ENCODE measurements at regions not wholly inside any gene's neighbourhood (a gene's known extent, or its start where the extent isn't known, plus 50 kb on each side); places are given as distances from the start of the nearest gene placed in this dataset.
"Not testable (repeated sequence)": the region's sequence is repeated elsewhere in the genome, so short reads cannot be mapped to it uniquely, and the experiment has no call there.

DNA sequence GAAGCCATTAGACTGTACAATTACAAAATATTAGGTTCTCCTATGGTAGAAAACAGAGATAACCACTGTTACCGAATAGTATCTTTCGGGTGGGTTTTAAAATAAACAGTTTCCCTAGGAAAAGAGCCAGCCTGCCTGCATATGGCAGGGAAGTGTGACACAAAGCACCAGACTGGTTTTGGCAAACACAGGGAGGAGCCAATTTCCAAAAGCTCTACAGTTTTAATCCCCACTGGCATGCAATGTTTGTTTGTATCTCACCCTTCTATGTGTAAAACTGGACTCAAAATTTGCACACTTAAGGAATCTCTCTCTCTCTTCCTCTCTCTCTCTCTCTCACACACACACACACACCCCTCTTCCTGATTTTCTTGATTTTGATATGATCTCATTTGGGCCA lies 261.7 kb downstream of the ETV1 start:
- no peak overlapping the region for H3K27ac Mint-ChIP-seq
- POLR2A ChIA-PET, result no interaction called here
- no peak for DNase-seq
- no peak overlapping the region for H3K4me3 Mint-ChIP-seq
- peaks cover 0 to 3% (median 0%) of the 10 kb centered on the region in 4 donors for H3K4me1 Mint-ChIP-seq
- peaks cover 0 to 11% (median 0%) of the 10 kb centered on the region in 9 donors for H3K9me3 Mint-ChIP-seq
- peaks cover 0 to 2% (median 0%) of the 10 kb centered on the region in 5 donors for H3K27me3 Mint-ChIP-seq
- H3K36me3 Mint-ChIP-seq, result no peaks in the 10 kb centered on the region
- ATAC-seq, result no peak

DNA sequence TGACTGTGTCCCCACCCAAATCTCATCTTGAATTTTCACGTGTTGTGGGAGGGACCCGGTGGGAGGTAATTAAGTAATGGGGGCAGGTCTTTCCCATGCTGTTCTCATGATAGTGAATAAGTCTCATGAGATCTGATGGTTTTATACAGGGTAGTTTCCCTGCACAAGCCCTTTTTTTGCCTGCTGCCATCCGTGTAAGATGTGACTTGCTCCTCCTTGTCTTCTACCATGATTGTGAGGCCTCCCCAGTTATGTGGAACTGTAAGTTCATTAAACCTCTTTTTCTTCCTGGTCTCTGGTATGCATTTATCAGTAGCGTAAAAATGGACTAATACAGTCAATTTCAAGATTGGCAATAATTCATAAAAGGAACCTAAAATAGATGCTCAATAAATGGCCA lies 261.0 kb downstream of the ETV1 start:
- ATAC-seq, H3K4me3 Mint-ChIP-seq, POLR2A ChIA-PET: not testable (repeated sequence)

DNA sequence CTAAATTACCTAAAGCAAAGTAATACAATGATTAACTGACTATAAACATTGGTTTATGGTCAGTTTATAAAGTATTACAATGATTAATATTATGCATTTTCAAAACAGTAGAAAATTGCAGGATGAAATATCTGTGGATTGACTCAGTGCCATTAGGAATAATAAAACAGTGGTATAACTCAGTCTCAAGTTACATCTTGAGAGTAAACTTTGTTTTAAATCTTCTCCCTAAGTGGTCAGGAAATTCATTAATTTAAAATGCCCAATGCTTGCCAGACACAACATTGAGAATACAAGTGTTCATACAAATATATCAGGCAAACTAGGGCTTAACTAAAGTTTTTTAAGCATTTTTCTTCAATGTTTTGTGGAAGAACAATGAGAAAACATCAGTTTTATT lies 257.8 kb downstream of the ETV1 start:
- no peaks in the 10 kb centered on the region for H3K4me1 Mint-ChIP-seq
- POLR2A ChIA-PET, result no interaction called here
- no peak overlapping the region for H3K27ac Mint-ChIP-seq
- H3K9me3 Mint-ChIP-seq, result peaks cover 0 to 11% (median 0%) of the 10 kb centered on the region in 9 donors
- DNase-seq, result no peak
- H3K36me3 Mint-ChIP-seq, result no peaks in the 10 kb centered on the region
- no peak for ATAC-seq
- peaks cover 0 to 2% (median 0%) of the 10 kb centered on the region in 5 donors for H3K27me3 Mint-ChIP-seq
- no peak overlapping the region for H3K4me3 Mint-ChIP-seq

More for the DNA sequence above, 261.0 kb downstream of the ETV1 start:
- H3K9me3 Mint-ChIP-seq, result peaks cover 0 to 11% (median 0%) of the 10 kb centered on the region in 9 donors
- H3K27me3 Mint-ChIP-seq, H3K36me3 Mint-ChIP-seq, DNase-seq, H3K4me1 Mint-ChIP-seq, H3K27ac Mint-ChIP-seq: not testable (repeated sequence)

DNA sequence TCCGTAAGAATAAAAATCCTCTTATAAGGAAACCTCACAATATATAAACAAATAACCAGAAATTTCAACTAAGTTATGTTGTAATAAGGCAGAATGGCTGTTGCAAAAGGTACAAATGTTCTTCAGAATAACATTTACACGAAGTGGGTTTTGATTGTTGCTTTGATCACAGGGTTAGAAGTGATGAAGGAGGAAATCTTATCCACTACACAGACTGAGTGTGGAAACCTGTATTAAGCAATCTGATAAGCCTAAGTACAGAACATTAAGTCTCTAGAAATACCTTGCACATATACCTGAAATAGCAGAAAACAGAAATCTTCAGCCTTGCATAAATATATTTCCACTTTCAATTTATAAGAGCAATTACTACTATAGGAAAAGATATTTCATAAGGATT lies 251.9 kb downstream of the ETV1 start:
- Mint-ChIP-seq H3K9me3 (peaks cover 0 to 2% (median 0%) of the 10 kb centered on the region in 9 donors), H3K27me3 (peaks cover 0 to 2% (median 0%) of the 10 kb centered on the region in 5 donors), H3K4me3 (no peak overlapping the region), H3K4me1 (no peaks in the 10 kb centered on the region), H3K36me3 (no peaks in the 10 kb centered on the region), H3K27ac (no peak overlapping the region)
- no peak for ATAC-seq
- POLR2A ChIA-PET, result no interaction called here
- no peak for DNase-seq

DNA sequence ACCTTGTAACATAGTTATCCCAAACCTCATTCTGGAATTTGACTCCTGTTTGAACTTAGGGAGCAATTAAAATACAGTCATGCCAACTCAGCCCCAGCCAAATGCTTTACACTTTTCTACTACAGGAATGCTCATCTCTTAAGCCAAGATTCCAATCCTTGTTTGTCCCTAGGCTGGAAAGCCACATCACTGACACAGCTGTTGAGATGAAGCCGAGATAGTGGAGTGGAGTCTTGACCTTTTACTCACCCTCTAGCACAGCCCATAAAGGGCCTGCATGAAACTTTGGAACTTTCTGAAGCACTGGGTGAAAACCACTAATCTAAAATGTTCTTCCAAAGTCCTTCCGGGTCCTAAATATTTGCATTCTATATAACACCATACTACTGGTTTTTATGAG lies 247.3 kb downstream of the ETV1 start:
- no peaks in the 10 kb centered on the region for H3K9me3 Mint-ChIP-seq
- ATAC-seq, result no peak

DNA sequence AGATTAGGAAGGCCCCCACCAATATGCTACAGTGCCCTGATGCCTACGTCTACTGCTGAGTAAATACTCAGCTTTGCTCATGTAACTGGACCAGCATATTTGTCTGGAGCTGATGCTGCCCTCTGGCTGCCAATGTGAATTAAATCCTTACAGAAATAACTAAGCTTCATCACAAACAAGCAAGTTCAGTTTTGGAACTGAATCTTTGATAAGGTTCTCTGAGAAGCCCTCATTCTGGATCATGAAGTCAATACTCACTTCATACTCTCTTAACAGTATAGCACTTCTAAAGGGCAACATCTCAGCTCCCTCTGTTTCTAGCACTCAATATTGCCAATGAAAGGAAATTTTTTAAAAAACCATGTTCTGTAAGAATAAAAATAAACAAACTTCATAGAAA lies 246.7 kb downstream of the ETV1 start:
- peaks cover 0 to 2% (median 0%) of the 10 kb centered on the region in 5 donors for H3K27me3 Mint-ChIP-seq
- POLR2A ChIA-PET, result no interaction called here
- DNase-seq (no peak), ATAC-seq (no peak)
- H3K36me3 Mint-ChIP-seq, result no peaks in the 10 kb centered on the region
- H3K4me1 Mint-ChIP-seq, result no peaks in the 10 kb centered on the region
- H3K9me3 Mint-ChIP-seq, result no peaks in the 10 kb centered on the region
- H3K27ac Mint-ChIP-seq, result no peak overlapping the region
- no peak overlapping the region for H3K4me3 Mint-ChIP-seq

More for the DNA sequence above, 247.3 kb downstream of the ETV1 start:
- no peak overlapping the region for H3K4me3 Mint-ChIP-seq
- no peaks in the 10 kb centered on the region for H3K4me1 Mint-ChIP-seq
- H3K27me3 Mint-ChIP-seq, result peaks cover 0 to 2% (median 0%) of the 10 kb centered on the region in 5 donors
- POLR2A ChIA-PET, result no interaction called here
- no peaks in the 10 kb centered on the region for H3K36me3 Mint-ChIP-seq
- DNase-seq, result no peak
- no peak overlapping the region for H3K27ac Mint-ChIP-seq

DNA sequence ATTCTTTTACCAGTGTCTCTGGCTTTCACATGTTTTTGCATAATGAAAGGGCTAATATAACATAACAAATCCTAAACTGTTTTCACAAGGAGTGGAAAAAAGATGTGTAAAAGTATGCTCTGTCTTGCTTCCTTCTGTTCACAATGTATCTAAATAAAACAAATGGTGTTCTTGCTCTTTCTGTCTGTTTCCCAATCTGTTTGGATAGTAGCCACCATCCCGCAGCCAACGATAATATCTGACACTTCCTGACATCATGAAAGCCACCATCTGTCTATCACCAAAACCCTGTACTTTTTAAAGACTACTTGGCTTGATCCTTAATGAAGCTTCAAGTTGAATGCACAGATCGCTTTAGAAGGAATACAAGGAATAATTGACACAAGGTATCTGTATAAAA lies 246.2 kb downstream of the ETV1 start:
- no peaks in the 10 kb centered on the region for H3K4me1 Mint-ChIP-seq
- no peak overlapping the region for H3K27ac Mint-ChIP-seq
- ATAC-seq (no peak), DNase-seq (no peak)
- POLR2A ChIA-PET, result no interaction called here
- no peaks in the 10 kb centered on the region for H3K36me3 Mint-ChIP-seq
- H3K4me3 Mint-ChIP-seq, result no peak overlapping the region
- peaks cover 0 to 2% (median 0%) of the 10 kb centered on the region in 5 donors for H3K27me3 Mint-ChIP-seq
- H3K9me3 Mint-ChIP-seq, result no peaks in the 10 kb centered on the region

DNA sequence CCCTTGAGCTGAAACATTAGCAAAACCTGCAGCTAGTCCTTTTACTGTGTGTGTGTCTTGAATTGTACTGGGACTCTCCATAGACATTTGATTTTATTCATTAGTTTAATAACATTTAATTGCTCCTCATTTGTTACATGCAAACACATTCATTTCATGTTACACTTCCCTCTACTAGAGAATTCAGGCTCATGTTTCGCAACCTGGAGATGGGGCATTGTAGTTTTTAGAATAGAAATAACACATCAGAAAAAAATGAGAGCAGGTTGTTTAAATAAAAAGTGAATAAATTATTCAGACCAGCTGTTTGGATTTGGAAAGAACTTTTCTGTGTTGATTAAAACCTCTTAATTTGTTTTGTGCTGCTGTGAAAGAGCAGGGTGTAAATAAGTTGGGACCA lies 243.9 kb downstream of the ETV1 start:
- no peaks in the 10 kb centered on the region for H3K4me1 Mint-ChIP-seq
- H3K36me3 Mint-ChIP-seq, result no peaks in the 10 kb centered on the region
- DNase-seq (no peak), ATAC-seq (no peak)
- H3K27me3 Mint-ChIP-seq, result no peaks in the 10 kb centered on the region
- H3K4me3 Mint-ChIP-seq, result no peak overlapping the region
- H3K27ac Mint-ChIP-seq, result no peak overlapping the region
- H3K9me3 Mint-ChIP-seq, result no peaks in the 10 kb centered on the region
- POLR2A ChIA-PET, result no interaction called here

DNA sequence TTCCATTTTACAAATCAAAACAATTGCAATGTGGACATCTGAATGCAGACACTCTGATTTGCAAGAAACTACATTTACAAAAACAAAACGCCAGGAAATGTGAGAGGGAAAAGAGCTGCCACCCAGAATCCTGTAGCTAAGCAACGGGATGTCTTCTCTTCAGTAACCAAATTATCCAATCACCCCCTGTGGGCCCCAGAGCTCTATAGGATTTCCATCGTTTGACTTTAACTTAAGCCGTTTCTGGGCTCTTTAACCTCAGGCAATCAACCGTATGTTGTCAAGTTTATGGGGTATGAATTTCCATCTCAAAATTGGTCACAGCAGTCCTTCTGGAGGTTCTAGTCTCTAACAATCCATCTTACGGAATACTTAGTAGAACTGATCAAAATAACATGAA lies 240.5 kb downstream of the ETV1 start:
- DNase-seq (no peak), ATAC-seq (no peak)
- Mint-ChIP-seq H3K27me3 (no peaks in the 10 kb centered on the region), H3K9me3 (peaks cover 0 to 1% (median 0%) of the 10 kb centered on the region in 9 donors), H3K4me1 (no peaks in the 10 kb centered on the region), H3K36me3 (no peaks in the 10 kb centered on the region), H3K4me3 (no peak overlapping the region), H3K27ac (no peak overlapping the region)
- POLR2A ChIA-PET, result no interaction called here

DNA sequence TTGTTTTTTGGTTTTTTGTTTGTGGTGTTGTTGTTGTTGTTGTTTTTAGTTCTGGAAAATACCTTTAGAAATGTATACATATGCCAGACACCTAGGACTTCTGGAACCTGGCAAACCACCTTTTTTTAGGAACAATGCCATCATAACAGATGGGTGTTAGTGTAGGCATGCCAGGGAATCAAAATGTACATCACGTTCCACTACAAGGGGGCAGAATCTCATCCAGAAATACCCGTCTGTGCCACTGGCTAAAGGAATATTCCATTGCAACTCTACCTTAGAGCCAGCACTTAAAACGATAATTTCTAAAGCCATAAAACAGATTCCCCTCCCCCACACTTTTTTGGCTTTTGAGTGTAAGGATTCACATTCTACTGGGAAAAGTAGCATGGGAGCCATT lies 239.8 kb downstream of the ETV1 start:
- POLR2A ChIA-PET, result no interaction called here
- no peaks in the 10 kb centered on the region for H3K27me3 Mint-ChIP-seq

DNA sequence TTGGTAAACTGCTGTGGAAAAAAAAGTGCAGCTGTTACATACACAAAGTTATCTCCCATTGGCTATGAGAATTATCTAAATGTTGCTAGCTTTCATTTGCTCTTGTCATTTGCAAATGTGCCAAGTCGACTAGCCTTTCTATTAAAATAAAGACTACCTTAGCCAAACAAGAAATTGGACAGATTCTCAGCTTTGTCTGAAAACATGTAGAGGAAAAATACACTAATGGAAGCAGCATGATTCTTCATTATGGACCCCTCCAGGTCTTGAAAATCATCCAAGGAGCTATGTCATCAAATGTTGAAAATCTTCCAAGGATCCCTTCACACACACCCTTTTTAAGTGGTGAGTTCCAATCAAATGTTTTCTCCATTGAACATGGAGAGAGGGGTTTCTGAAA lies 237.7 kb downstream of the ETV1 start:
- H3K9me3 Mint-ChIP-seq, result peaks cover 0 to 6% (median 0%) of the 10 kb centered on the region in 9 donors
- no peaks in the 10 kb centered on the region for H3K4me1 Mint-ChIP-seq
- DNase-seq (no peak), ATAC-seq (no peak)
- POLR2A ChIA-PET, result no interaction called here
- no peaks in the 10 kb centered on the region for H3K36me3 Mint-ChIP-seq
- no peaks in the 10 kb centered on the region for H3K27me3 Mint-ChIP-seq
- H3K27ac Mint-ChIP-seq, result no peak overlapping the region
- H3K4me3 Mint-ChIP-seq, result no peak overlapping the region

More for the DNA sequence above, 239.8 kb downstream of the ETV1 start:
- ATAC-seq, result no peak
- Mint-ChIP-seq H3K36me3 (no peaks in the 10 kb centered on the region), H3K4me3 (no peak overlapping the region), H3K27ac (no peak overlapping the region), H3K9me3 (peaks cover 0 to 1% (median 0%) of the 10 kb centered on the region in 9 donors), H3K4me1 (no peaks in the 10 kb centered on the region)
- DNase-seq, result no peak

DNA sequence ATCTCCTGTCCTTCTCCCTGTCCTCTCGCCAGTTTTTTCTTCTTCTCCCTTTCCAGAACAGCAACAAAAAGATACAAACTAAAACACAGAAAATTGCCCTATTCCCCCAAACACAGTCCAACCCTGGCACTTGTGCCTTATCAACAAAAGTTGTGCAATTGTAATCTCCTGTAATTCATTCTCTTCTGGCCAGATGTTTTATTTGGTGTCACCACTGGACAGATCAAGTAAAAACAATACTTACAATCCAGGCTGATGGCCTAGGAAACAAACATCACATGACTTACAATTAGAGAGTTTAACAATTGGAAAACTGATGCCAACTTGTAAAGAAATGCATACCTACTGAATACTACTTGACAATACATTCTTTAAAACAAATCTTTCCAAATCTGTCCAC lies 231.6 kb downstream of the ETV1 start:
- H3K27ac Mint-ChIP-seq, result no peak overlapping the region
- no peaks in the 10 kb centered on the region for H3K4me1 Mint-ChIP-seq

DNA sequence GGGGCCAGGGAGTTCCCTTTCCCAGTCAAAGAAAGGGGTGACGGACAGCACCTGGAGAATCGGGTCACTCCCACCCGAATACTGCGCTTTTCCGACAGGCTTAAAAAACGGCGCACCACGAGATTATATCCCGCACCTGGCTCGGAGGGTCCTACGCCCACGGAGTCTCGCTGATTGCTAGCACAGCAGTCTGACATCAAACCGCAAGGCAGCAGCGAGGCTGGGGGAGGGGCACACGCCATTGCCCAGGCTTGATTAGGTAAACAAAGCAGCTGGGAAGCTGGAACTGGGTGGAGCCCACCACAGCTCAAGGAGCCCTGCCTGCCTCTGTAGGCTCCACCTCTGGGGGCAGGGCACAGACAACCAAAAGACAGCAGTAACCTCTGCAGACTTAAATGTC lies 223.6 kb downstream of the ETV1 start:
- H3K36me3 Mint-ChIP-seq, H3K4me3 Mint-ChIP-seq, POLR2A ChIA-PET, H3K27me3 Mint-ChIP-seq, H3K4me1 Mint-ChIP-seq, ATAC-seq, DNase-seq, H3K27ac Mint-ChIP-seq: not testable (repeated sequence)
- H3K9me3 Mint-ChIP-seq, result peaks cover 0 to 18% (median 4%) of the 10 kb centered on the region in 9 donors

More for the DNA sequence above, 231.6 kb downstream of the ETV1 start:
- Mint-ChIP-seq H3K9me3 (peaks cover 0 to 6% (median 0%) of the 10 kb centered on the region in 9 donors), H3K4me3 (no peak overlapping the region), H3K36me3 (no peaks in the 10 kb centered on the region), H3K27me3 (no peaks in the 10 kb centered on the region)
- no peak for ATAC-seq
- POLR2A ChIA-PET, result no interaction called here
- no peak for DNase-seq

DNA sequence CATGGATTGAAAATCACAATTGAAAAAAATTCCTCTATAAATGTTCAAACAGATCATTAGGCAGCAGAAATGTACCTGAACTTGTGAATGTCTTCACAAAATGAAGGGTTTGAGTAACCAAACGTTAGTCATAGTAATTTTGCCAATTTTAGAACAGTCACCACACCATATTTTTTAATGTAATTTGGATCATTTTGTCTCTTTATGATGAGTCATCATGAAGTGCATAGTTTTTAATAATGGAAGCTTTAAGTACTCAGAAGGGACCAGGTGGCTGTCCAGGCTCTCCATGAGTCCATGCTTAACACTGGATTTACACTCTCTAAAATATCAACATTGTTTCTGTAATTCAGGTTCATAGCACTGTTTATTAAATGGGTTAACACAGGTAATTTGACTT lies 219.2 kb downstream of the ETV1 start:
- DNase-seq (no peak), ATAC-seq (no peak)
- peaks cover 0 to under 1% (median 0%) of the 10 kb centered on the region in 3 donors for H3K36me3 Mint-ChIP-seq
- POLR2A ChIA-PET, result no interaction called here
- H3K9me3 Mint-ChIP-seq, result peaks cover 0 to 5% (median 1%) of the 10 kb centered on the region in 9 donors
- no peaks in the 10 kb centered on the region for H3K4me1 Mint-ChIP-seq
- H3K27ac Mint-ChIP-seq, result no peak overlapping the region
- H3K27me3 Mint-ChIP-seq, result no peaks in the 10 kb centered on the region
- no peak overlapping the region for H3K4me3 Mint-ChIP-seq
